ENCODE measurements at regions not wholly inside any gene's neighbourhood (a gene's known extent, or its start where the extent isn't known, plus 50 kb on each side); places are given as distances from the start of the nearest gene placed in this dataset.
A peak's percentile ranks its signal among the peaks of the same experiment; 100 is the strongest.

GRCh38 chr1:9435153-9435636 is 104.1 kb upstream of the SLC25A33 start (continued):
- TF ChIP-seq ZNF800 (CRISPR knock-in tag; IDR thresholded peaks at IDR 0.05) (peak; percentile 74), PHF20 (CRISPR knock-in tag; IDR thresholded peaks at IDR 0.05) (no peak), KAT2B (IDR thresholded peaks at IDR 0.05; ENCODE audit: borderline replicate concordance, low read depth, low read length) (no peak), NBN (conservative IDR thresholded peaks at IDR 0.05) (no peak), ZNF318 (CRISPR knock-in tag; IDR thresholded peaks at IDR 0.05) (no peak), BCLAF1 (IDR thresholded peaks at IDR 0.05) (no peak), SMAD9 (CRISPR knock-in tag; IDR thresholded peaks at IDR 0.05) (no peak), MEF2D (CRISPR knock-in tag; IDR thresholded peaks at IDR 0.05) (peak; percentile 87), TP53 (CRISPR knock-in tag; conservative IDR thresholded peaks at IDR 0.05) (peak; percentile 27; the same call in 1 of the 2 replicates), KAT7 (CRISPR knock-in tag; IDR thresholded peaks at IDR 0.05; ENCODE audit: borderline replicate concordance) (no peak), HMGA1 (CRISPR knock-in tag; conservative IDR thresholded peaks at IDR 0.05) (no peak), ZGPAT (CRISPR knock-in tag; IDR thresholded peaks at IDR 0.05) (peak; percentile 85), ZSCAN20 (CRISPR knock-in tag; IDR thresholded peaks at IDR 0.05; ENCODE audit: borderline replicate concordance) (no peak)
